GM23338 (cell line): ENCODE measurements at regions not wholly inside any gene's neighbourhood (a gene's known extent, or its start where the extent isn't known, plus 50 kb on each side); places are given as distances from the start of the nearest gene placed in this dataset.

ENCODE experiments used
- CREB1 ChIP-seq: fragments of 250-450 bp; sonication (Bioruptor Pico); IDR thresholded peaks from 2 replicates; pipeline ENCODE4 v1.5.0; 2020; ENCODE audit warnings: low read depth, mild to moderate bottlenecking, moderate library complexity
- CTCF ChIP-seq, 2 experiments: fragments of 200-600 bp in 1 of 2; sonication (generic) in 1 of 2; conservative IDR thresholded peaks; 2 replicates each; pipeline versions ENCODE4 v1.5.1 to v1.6.1; 2016 to 2017; ENCODE audit warnings: antibody characterized with exemption in 2 of 2, low read depth in 2 of 2, mild to moderate bottlenecking in 2 of 2, moderate library complexity in 1 of 2
- EZH2 ChIP-seq: fragments of 200-600 bp; sonication (generic); IDR thresholded peaks from one replicate; pipeline ENCODE4 v1.8.0; 2017; ENCODE audit warnings: antibody characterized with exemption, mild to moderate bottlenecking, low read depth; ENCODE audit not compliant: unreplicated experiment
- EZH2phosphoT487 ChIP-seq: fragments of 200-600 bp; sonication (generic); IDR thresholded peaks from one replicate; pipeline ENCODE4 v1.8.1; 2018; ENCODE audit warnings: antibody characterized with exemption; ENCODE audit not compliant: unreplicated experiment
- JUNB ChIP-seq: IDR thresholded peaks from one replicate; pipeline ENCODE4 v1.6.1; 2016; ENCODE audit warnings: antibody characterized with exemption; ENCODE audit not compliant: unreplicated experiment
- TF ChIP-seq, protein P1 (sequence below): IDR thresholded peaks from one replicate; pipeline ENCODE4 v1.6.1; 2018; ENCODE audit warnings: antibody characterized with exemption; ENCODE audit not compliant: unreplicated experiment

GRCh38 chr4:167711517-167711916, 380.8 kb upstream of the ANXA10 start:
- TF ChIP-seq CTCF (conservative IDR thresholded peaks at IDR 0.05; ENCODE audit: low read depth in 2 of 2) (no peak), EZH2phosphoT487 (no peak), CREB1 (no peak), EZH2 (no peak), JUNB (no peak)
- TF ChIP-seq, protein P1, sequence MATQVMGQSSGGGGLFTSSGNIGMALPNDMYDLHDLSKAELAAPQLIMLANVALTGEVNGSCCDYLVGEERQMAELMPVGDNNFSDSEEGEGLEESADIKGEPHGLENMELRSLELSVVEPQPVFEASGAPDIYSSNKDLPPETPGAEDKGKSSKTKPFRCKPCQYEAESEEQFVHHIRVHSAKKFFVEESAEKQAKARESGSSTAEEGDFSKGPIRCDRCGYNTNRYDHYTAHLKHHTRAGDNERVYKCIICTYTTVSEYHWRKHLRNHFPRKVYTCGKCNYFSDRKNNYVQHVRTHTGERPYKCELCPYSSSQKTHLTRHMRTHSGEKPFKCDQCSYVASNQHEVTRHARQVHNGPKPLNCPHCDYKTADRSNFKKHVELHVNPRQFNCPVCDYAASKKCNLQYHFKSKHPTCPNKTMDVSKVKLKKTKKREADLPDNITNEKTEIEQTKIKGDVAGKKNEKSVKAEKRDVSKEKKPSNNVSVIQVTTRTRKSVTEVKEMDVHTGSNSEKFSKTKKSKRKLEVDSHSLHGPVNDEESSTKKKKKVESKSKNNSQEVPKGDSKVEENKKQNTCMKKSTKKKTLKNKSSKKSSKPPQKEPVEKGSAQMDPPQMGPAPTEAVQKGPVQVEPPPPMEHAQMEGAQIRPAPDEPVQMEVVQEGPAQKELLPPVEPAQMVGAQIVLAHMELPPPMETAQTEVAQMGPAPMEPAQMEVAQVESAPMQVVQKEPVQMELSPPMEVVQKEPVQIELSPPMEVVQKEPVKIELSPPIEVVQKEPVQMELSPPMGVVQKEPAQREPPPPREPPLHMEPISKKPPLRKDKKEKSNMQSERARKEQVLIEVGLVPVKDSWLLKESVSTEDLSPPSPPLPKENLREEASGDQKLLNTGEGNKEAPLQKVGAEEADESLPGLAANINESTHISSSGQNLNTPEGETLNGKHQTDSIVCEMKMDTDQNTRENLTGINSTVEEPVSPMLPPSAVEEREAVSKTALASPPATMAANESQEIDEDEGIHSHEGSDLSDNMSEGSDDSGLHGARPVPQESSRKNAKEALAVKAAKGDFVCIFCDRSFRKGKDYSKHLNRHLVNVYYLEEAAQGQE: no peak
